ENCODE measurements at regions not wholly inside any gene's neighbourhood (a gene's known extent, or its start where the extent isn't known, plus 50 kb on each side); places are given as distances from the start of the nearest gene placed in this dataset.
A peak's percentile ranks its signal among the peaks of the same experiment; 100 is the strongest.

DNA sequence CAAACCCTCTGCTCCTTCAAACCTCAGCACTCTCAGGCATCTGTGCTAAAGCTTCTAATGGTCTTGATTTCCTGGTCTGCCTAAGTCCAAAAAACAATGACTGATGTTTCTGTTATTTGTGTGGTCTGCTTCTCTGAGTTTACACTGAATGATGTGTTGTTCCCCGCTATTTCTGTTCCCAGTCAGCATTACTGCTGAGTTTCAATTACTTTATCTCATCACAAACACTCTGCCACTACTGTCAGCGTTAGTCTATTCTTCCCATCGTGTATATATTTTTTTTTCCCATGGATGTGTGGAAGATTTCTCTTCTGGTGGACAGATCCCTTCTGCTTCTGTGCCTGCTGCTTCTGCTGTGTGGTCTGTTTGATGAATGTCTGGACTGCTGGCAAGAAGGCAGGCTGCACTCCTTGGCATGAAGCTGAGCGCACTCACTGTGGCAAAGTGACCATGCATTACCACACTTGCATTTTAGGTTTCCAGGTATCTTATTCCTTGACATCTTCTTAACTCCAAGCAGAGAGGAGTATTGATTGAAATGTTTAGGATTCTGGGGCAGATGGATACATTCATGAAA lies 106.9 kb upstream of the PAQR3 start:
- Histone ChIP-seq H3K27me3 (ENCODE audit: insufficient read depth, low read length, poor library complexity) (no peaks in the 10 kb centered on the region), H3K9ac (ENCODE audit: low read length) (no peak overlapping the region), H3K36me3 (ENCODE audit: control insufficient read depth, insufficient read depth, low read length) (no peaks in the 10 kb centered on the region), H3K79me1 (ENCODE audit: low read length) (no peaks in the 10 kb centered on the region), H2BK15ac (replicated peaks; ENCODE audit: low read depth) (no peak overlapping the region), H3K56ac (ENCODE audit: low read length) (no peak overlapping the region), H3K4ac (ENCODE audit: low read depth, low read length) (no peak overlapping the region), H4K5ac (ENCODE audit: low read length) (no peak overlapping the region), H4K8ac (ENCODE audit: low read depth, low read length) (no peak overlapping the region), H2BK120ac (ENCODE audit: low read depth, low read length) (no peak overlapping the region), H3K23ac (ENCODE audit: low read length) (no peak overlapping the region), H2AK5ac (ENCODE audit: low read length) (no peak overlapping the region), H3K4me2 (ENCODE audit: low read length) (no peak overlapping the region), H3K4me3 (ENCODE audit: low read length) (no peak overlapping the region), H3K4me1 (ENCODE audit: control insufficient read depth, low read depth, low read length) (no peaks in the 10 kb centered on the region), H2BK5ac (ENCODE audit: low read length) (no peak overlapping the region), H3K18ac (ENCODE audit: low read length) (no peak overlapping the region), H3K27ac (ENCODE audit: low read depth, low read length) (no peak overlapping the region), H3K79me2 (ENCODE audit: control insufficient read depth, insufficient read depth, low read length) (no peaks in the 10 kb centered on the region)
- WGBS (ENCODE audit: extremely low coverage, insufficient coverage, low lambda C conversion rate), result no CpG with 5 or more reads among the region's 4 CpGs
- no peak for DNase-seq

GRCh38 chr4:79044141-79044659 lies 105.0 kb upstream of the PAQR3 start:
- Histone ChIP-seq H3K9ac (ENCODE audit: low read length) (no peak overlapping the region), H2BK120ac (ENCODE audit: low read depth, low read length) (no peak overlapping the region), H2BK5ac (ENCODE audit: low read length) (no peak overlapping the region), H3K4me1 (ENCODE audit: control insufficient read depth, low read depth, low read length) (no peaks in the 10 kb centered on the region), H3K4ac (ENCODE audit: low read depth, low read length) (no peak overlapping the region), H3K4me2 (ENCODE audit: low read length) (no peak overlapping the region), H3K27ac (ENCODE audit: low read depth, low read length) (no peak overlapping the region), H3K18ac (ENCODE audit: low read length) (no peak overlapping the region), H2BK15ac (replicated peaks; ENCODE audit: low read depth) (no peak overlapping the region), H3K23ac (ENCODE audit: low read length) (no peak overlapping the region), H4K8ac (ENCODE audit: low read depth, low read length) (no peak overlapping the region), H3K36me3 (ENCODE audit: control insufficient read depth, insufficient read depth, low read length) (no peaks in the 10 kb centered on the region), H3K27me3 (ENCODE audit: insufficient read depth, low read length, poor library complexity) (no peaks in the 10 kb centered on the region), H3K79me2 (ENCODE audit: control insufficient read depth, insufficient read depth, low read length) (no peaks in the 10 kb centered on the region), H3K4me3 (ENCODE audit: low read length) (no peak overlapping the region), H3K79me1 (ENCODE audit: low read length) (no peaks in the 10 kb centered on the region), H3K56ac (ENCODE audit: low read length) (no peak overlapping the region), H4K5ac (ENCODE audit: low read length) (no peak overlapping the region), H2AK5ac (ENCODE audit: low read length) (no peak overlapping the region)
- no CpG with 5 or more reads among the region's 2 CpGs for WGBS (ENCODE audit: extremely low coverage, insufficient coverage, low lambda C conversion rate)
- DNase-seq, result no peak

GRCh38 chr4:79043138-79043537 lies 103.9 kb upstream of the PAQR3 start:
- Histone ChIP-seq H3K56ac (ENCODE audit: low read length) (no peak overlapping the region), H3K18ac (ENCODE audit: low read length) (no peak overlapping the region), H3K9ac (ENCODE audit: low read length) (no peak overlapping the region), H3K36me3 (ENCODE audit: control insufficient read depth, insufficient read depth, low read length) (no peaks in the 10 kb centered on the region), H3K27me3 (ENCODE audit: insufficient read depth, low read length, poor library complexity) (no peaks in the 10 kb centered on the region), H3K79me1 (ENCODE audit: low read length) (no peaks in the 10 kb centered on the region), H3K23ac (ENCODE audit: low read length) (no peak overlapping the region), H3K4me3 (ENCODE audit: low read length) (no peak overlapping the region), H2BK120ac (ENCODE audit: low read depth, low read length) (no peak overlapping the region), H2BK15ac (replicated peaks; ENCODE audit: low read depth) (no peak overlapping the region), H3K4me2 (ENCODE audit: low read length) (no peak overlapping the region), H3K79me2 (ENCODE audit: control insufficient read depth, insufficient read depth, low read length) (no peaks in the 10 kb centered on the region), H3K4ac (ENCODE audit: low read depth, low read length) (no peak overlapping the region), H2BK5ac (ENCODE audit: low read length) (no peak overlapping the region), H2AK5ac (ENCODE audit: low read length) (no peak overlapping the region), H3K4me1 (ENCODE audit: control insufficient read depth, low read depth, low read length) (no peaks in the 10 kb centered on the region), H3K27ac (ENCODE audit: low read depth, low read length) (no peak overlapping the region), H4K5ac (ENCODE audit: low read length) (no peak overlapping the region), H4K8ac (ENCODE audit: low read depth, low read length) (no peak overlapping the region)
- DNase-seq, result no peak
- no CpG with 5 or more reads among the region's 6 CpGs for WGBS (ENCODE audit: extremely low coverage, insufficient coverage, low lambda C conversion rate)

DNA sequence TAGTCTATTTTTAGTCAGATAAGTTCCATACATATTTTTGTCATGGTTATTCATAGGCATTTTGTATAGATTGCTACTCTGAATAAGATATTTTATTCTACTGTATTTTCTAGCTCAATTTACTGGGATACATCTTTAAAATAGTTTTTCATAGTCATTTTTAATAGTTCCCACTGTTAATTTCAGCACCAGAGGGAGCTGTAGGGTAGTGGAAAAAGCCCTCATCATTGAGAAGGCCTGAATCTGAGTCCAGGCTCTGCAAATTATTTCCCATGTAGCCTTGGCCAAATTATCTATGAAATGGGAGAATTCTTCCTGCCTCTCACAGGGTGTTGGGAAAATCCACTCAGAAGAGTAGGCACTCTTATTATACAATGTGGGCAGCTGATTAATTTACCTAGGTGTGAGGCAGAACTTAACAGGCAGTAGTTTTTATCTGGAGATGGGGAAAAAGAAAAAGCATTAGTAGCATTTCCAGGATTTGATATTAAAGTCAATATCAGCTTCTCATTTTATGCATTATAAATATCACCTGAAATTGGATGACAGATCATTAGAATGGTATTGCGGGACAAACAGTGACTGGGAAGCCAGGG lies 102.9 kb upstream of the PAQR3 start:
- Histone ChIP-seq H3K27me3 (ENCODE audit: insufficient read depth, low read length, poor library complexity) (no peaks in the 10 kb centered on the region), H3K4ac (ENCODE audit: low read depth, low read length) (no peak overlapping the region), H2BK15ac (replicated peaks; ENCODE audit: low read depth) (no peak overlapping the region), H3K23ac (ENCODE audit: low read length) (no peak overlapping the region), H2AK5ac (ENCODE audit: low read length) (no peak overlapping the region), H3K36me3 (ENCODE audit: control insufficient read depth, insufficient read depth, low read length) (no peaks in the 10 kb centered on the region), H4K8ac (ENCODE audit: low read depth, low read length) (no peak overlapping the region), H3K56ac (ENCODE audit: low read length) (no peak overlapping the region), H4K5ac (ENCODE audit: low read length) (no peak overlapping the region), H2BK120ac (ENCODE audit: low read depth, low read length) (no peak overlapping the region), H3K4me2 (ENCODE audit: low read length) (no peak overlapping the region), H3K4me1 (ENCODE audit: control insufficient read depth, low read depth, low read length) (no peaks in the 10 kb centered on the region), H3K79me1 (ENCODE audit: low read length) (no peaks in the 10 kb centered on the region), H3K18ac (ENCODE audit: low read length) (no peak overlapping the region), H3K9ac (ENCODE audit: low read length) (no peak overlapping the region), H3K27ac (ENCODE audit: low read depth, low read length) (no peak overlapping the region), H2BK5ac (ENCODE audit: low read length) (no peak overlapping the region), H3K4me3 (ENCODE audit: low read length) (no peak overlapping the region), H3K79me2 (ENCODE audit: control insufficient read depth, insufficient read depth, low read length) (no peaks in the 10 kb centered on the region)
- no CpG with 5 or more reads among the region's 1 CpG for WGBS (ENCODE audit: extremely low coverage, insufficient coverage, low lambda C conversion rate)
- DNase-seq, result peak; percentile 36

GRCh38 chr4:79034544-79034943 lies 95.3 kb upstream of the PAQR3 start:
- H4K5ac ChIP-seq (ENCODE audit: low read length), result no peak overlapping the region
- H3K18ac ChIP-seq (ENCODE audit: low read length), result no peak overlapping the region
- no peak overlapping the region for H2AK5ac ChIP-seq (ENCODE audit: low read length)
- no peaks in the 10 kb centered on the region for H3K27me3 ChIP-seq (ENCODE audit: insufficient read depth, low read length, poor library complexity)
- no peak overlapping the region for H3K23ac ChIP-seq (ENCODE audit: low read length)
- H3K56ac ChIP-seq (ENCODE audit: low read length), result no peak overlapping the region
- DNase-seq, result no peak
- no peak overlapping the region for H2BK15ac ChIP-seq (replicated peaks; ENCODE audit: low read depth)
- H3K4me1 ChIP-seq (ENCODE audit: control insufficient read depth, low read depth, low read length), result no peaks in the 10 kb centered on the region
- no peak overlapping the region for H3K4me2 ChIP-seq (ENCODE audit: low read length)
- no peak overlapping the region for H2BK120ac ChIP-seq (ENCODE audit: low read depth, low read length)
- no peaks in the 10 kb centered on the region for H3K79me2 ChIP-seq (ENCODE audit: control insufficient read depth, insufficient read depth, low read length)
- H3K9ac ChIP-seq (ENCODE audit: low read length), result no peak overlapping the region
- no peak overlapping the region for H3K27ac ChIP-seq (ENCODE audit: low read depth, low read length)
- H3K36me3 ChIP-seq (ENCODE audit: control insufficient read depth, insufficient read depth, low read length), result no peaks in the 10 kb centered on the region
- no peak overlapping the region for H3K4me3 ChIP-seq (ENCODE audit: low read length)
- no peak overlapping the region for H3K4ac ChIP-seq (ENCODE audit: low read depth, low read length)
- no peak overlapping the region for H2BK5ac ChIP-seq (ENCODE audit: low read length)
- WGBS (ENCODE audit: extremely low coverage, insufficient coverage, low lambda C conversion rate), result no CpG with 5 or more reads among the region's 2 CpGs
- no peak overlapping the region for H4K8ac ChIP-seq (ENCODE audit: low read depth, low read length)
- no peaks in the 10 kb centered on the region for H3K79me1 ChIP-seq (ENCODE audit: low read length)

GRCh38 chr4:79030973-79031372 lies 91.7 kb upstream of the PAQR3 start:
- Histone ChIP-seq H3K18ac (ENCODE audit: low read length) (no peak overlapping the region), H3K9ac (ENCODE audit: low read length) (no peak overlapping the region), H3K56ac (ENCODE audit: low read length) (no peak overlapping the region), H3K36me3 (ENCODE audit: control insufficient read depth, insufficient read depth, low read length) (no peaks in the 10 kb centered on the region), H3K4ac (ENCODE audit: low read depth, low read length) (no peak overlapping the region), H3K27me3 (ENCODE audit: insufficient read depth, low read length, poor library complexity) (no peaks in the 10 kb centered on the region), H3K23ac (ENCODE audit: low read length) (no peak overlapping the region), H2AK5ac (ENCODE audit: low read length) (no peak overlapping the region), H3K27ac (ENCODE audit: low read depth, low read length) (no peak overlapping the region), H4K5ac (ENCODE audit: low read length) (no peak overlapping the region), H3K4me1 (ENCODE audit: control insufficient read depth, low read depth, low read length) (no peaks in the 10 kb centered on the region), H3K4me3 (ENCODE audit: low read length) (no peak overlapping the region), H2BK15ac (replicated peaks; ENCODE audit: low read depth) (no peak overlapping the region), H3K4me2 (ENCODE audit: low read length) (no peak overlapping the region), H3K79me1 (ENCODE audit: low read length) (no peaks in the 10 kb centered on the region), H4K8ac (ENCODE audit: low read depth, low read length) (no peak overlapping the region), H3K79me2 (ENCODE audit: control insufficient read depth, insufficient read depth, low read length) (no peaks in the 10 kb centered on the region), H2BK5ac (ENCODE audit: low read length) (no peak overlapping the region), H2BK120ac (ENCODE audit: low read depth, low read length) (no peak overlapping the region)
- WGBS (ENCODE audit: extremely low coverage, insufficient coverage, low lambda C conversion rate), result no CpG with 5 or more reads among the region's 1 CpG
- DNase-seq, result no peak
